GM12878 (cell line): ENCODE measurements at regions not wholly inside any gene's neighbourhood (a gene's known extent, or its start where the extent isn't known, plus 50 kb on each side); places are given as distances from the start of the nearest gene placed in this dataset.

Experiments
- ATAC-seq: fragments of 200-7000 bp; cut with Tn5 transposase; 3 replicates; pipeline ENCODE4 v1.9.1; 2020; ENCODE audit warnings: mild to moderate bottlenecking, moderate library complexity
- BruUV-seq: library from RNA; stranded (reverse); fragments of 400-500 nt; replicated peaks from 2 replicates; lab custom pipeline; 2021; lab: Mats Ljungman, UMichigan
- CTCF ChIA-PET: fragments of 300-600 bp; sonication (Branson Sonifier 250); formaldehyde crosslinking; extraction: SDS; loops from one replicate; lab custom pipeline; 2021; ENCODE audit warnings: inconsistent platforms; lab: Yijun Ruan, JAX
- POLR2A ChIA-PET: fragments of 350-600 bp; formaldehyde crosslinking; extraction: SDS; loops from one replicate; lab custom pipeline; 2021; ENCODE audit warnings: inconsistent platforms; lab: Charles Lee
- RAD21 ChIA-PET: fragments of 300-600 bp; sonication (Branson Sonifier 250); formaldehyde crosslinking; loops from one replicate; lab custom pipeline; 2023; ENCODE audit warnings: antibody characterized with exemption; ENCODE audit not compliant: unreplicated experiment; lab: Charles Lee
- SMC1A ChIA-PET: fragments of 300-600 bp; sonication (Branson Sonifier 250); formaldehyde crosslinking; loops from one replicate; lab custom pipeline; 2023; ENCODE audit not compliant: unreplicated experiment, uncharacterized antibody; lab: Charles Lee
- DNase-seq: peaks from one replicate; pipeline ENCODE4 v3.0.0-alpha.2; 2011; ENCODE audit warnings: low read depth, low spot score
- FAIRE-seq: peaks from 3 replicates; lab custom pipeline; 2011; peaks lifted over from hg19 to GRCh38; lab: Jason Lieb, UNC
- H2AFZ ChIP-seq: 2 replicates; pipeline ENCODE4 v1.6.0; 2011; ENCODE audit warnings: low read depth, low read length, control low read depth; ENCODE audit not compliant: control insufficient read depth
- H3K27ac ChIP-seq: 2 replicates; pipeline ENCODE4 v1.5.1; 2011; ENCODE audit warnings: control low read depth; ENCODE audit not compliant: control insufficient read depth, insufficient read depth
- H3K27me3 ChIP-seq, 2 experiments: replicated peaks in 1 of 2; 2 replicates each; pipeline versions ENCODE4 v1.6.0 to v1.6.1; 2011; ENCODE audit warnings: low read length in 1 of 2; ENCODE audit not compliant: control insufficient read depth in 2 of 2, insufficient read depth in 2 of 2
- H3K36me3 ChIP-seq, 2 experiments: 2 replicates each; pipeline ENCODE4 v1.5.1; 2011; ENCODE audit warnings: low read length in 1 of 2; ENCODE audit not compliant: control insufficient read depth in 2 of 2, insufficient read depth in 2 of 2
- H3K4me1 ChIP-seq: 2 replicates; pipeline ENCODE4 v1.6.1; 2011; ENCODE audit warnings: mild to moderate bottlenecking, low read length, moderate library complexity, mixed read lengths; ENCODE audit not compliant: control insufficient read depth, insufficient read depth
- H3K4me2 ChIP-seq: 2 replicates; pipeline ENCODE4 v1.6.0; 2011; ENCODE audit warnings: control low read depth; ENCODE audit not compliant: control insufficient read depth, insufficient read depth
- H3K4me3 ChIP-seq: fragments of 200-600 bp; sonication (generic); 2 replicates; pipeline ENCODE4 v1.5.1; 2016
- H3K79me2 ChIP-seq: 2 replicates; pipeline ENCODE4 v1.6.0; 2011; ENCODE audit warnings: low read length; ENCODE audit not compliant: control insufficient read depth, insufficient read depth
- H3K9ac ChIP-seq: 2 replicates; pipeline ENCODE4 v1.8.0; 2011; ENCODE audit warnings: low read length, control low read depth, mixed read lengths; ENCODE audit not compliant: control insufficient read depth, insufficient read depth
- H3K9me3 ChIP-seq: replicated peaks from 3 replicates; pipeline ENCODE4 v1.5.1; 2011; ENCODE audit warnings: mild to moderate bottlenecking, low read length; ENCODE audit not compliant: control insufficient read depth, insufficient read depth
- H4K20me1 ChIP-seq: 2 replicates; pipeline ENCODE4 v1.6.0; 2011; ENCODE audit not compliant: control insufficient read depth, insufficient read depth
- HDAC6 ChIP-seq: fragments of 200-600 bp; sonication (generic); IDR thresholded peaks from one replicate; pipeline ENCODE4 v1.8.0; 2017; ENCODE audit warnings: antibody characterized with exemption; ENCODE audit not compliant: unreplicated experiment
- IKZF1 ChIP-seq: fragments of 450-650 bp; conservative IDR thresholded peaks from 2 replicates; pipeline ENCODE4 v1.6.1; 2017; ENCODE audit warnings: antibody characterized with exemption, mild to moderate bottlenecking
- NRF1 ChIP-seq: conservative IDR thresholded peaks from 2 replicates; pipeline ENCODE4 v1.6.1; 2011; ENCODE audit warnings: mild to moderate bottlenecking, low read depth, low read length, improper control_type of control experiment
- SIN3A ChIP-seq: IDR thresholded peaks from 2 replicates; pipeline ENCODE4 v1.6.1; 2012; ENCODE audit warnings: low read depth, low read length, improper control_type of control experiment
- SREBF1 ChIP-seq: IDR thresholded peaks from 2 replicates; pipeline ENCODE4 v1.6.1; 2012; ENCODE audit warnings: mild to moderate bottlenecking, low read length
- TBL1XR1 ChIP-seq: IDR thresholded peaks from 2 replicates; pipeline ENCODE4 v1.6.1; 2012; ENCODE audit warnings: low read depth, low read length, improper control_type of control experiment
- ZSCAN29 ChIP-seq: fragments of 450-650 bp; IDR thresholded peaks from 2 replicates; pipeline ENCODE4 v1.6.1; 2017; ENCODE audit warnings: mild to moderate bottlenecking, moderate library complexity
- WGBS: methylation state at CpG from one replicate; pipeline ENCODE4 v1.1.6; 2016; ENCODE audit warnings: low lambda C conversion rate; ENCODE audit not compliant: insufficient replicate concordance, insufficient coverage; ENCODE audit errors: missing lambda C conversion rate; 5-methylcytosine and 5-hydroxymethylcytosine counted together
- in situ Hi-C: fragments of 300-500 bp; cut with MboI; formaldehyde crosslinking; loops from 9 replicates; pipeline ENCODE4 v1.14.3; 2018; ENCODE audit warnings: mixed read lengths
- intact Hi-C: fragments of 100-400 bp; cut with micrococcal nuclease; formaldehyde crosslinking; loops from one replicate; pipeline ENCODE4 v1.14.2; 2022; ENCODE audit not compliant: unreplicated experiment
- TF ChIP-seq, protein P1 (sequence below): IDR thresholded peaks from 2 replicates; pipeline ENCODE4 v1.6.1; 2011; ENCODE audit warnings: low read depth, low read length, improper control_type of control experiment, borderline replicate concordance
- TF ChIP-seq, protein P2 (sequence below): fragments of 450-650 bp; IDR thresholded peaks from 2 replicates; pipeline ENCODE4 v1.6.1; 2017; ENCODE audit warnings: mild to moderate bottlenecking, low read depth, inconsistent platforms; ENCODE audit not compliant: poor library complexity, severe bottlenecking
- TF ChIP-seq, protein P3 (sequence below): IDR thresholded peaks from 2 replicates; pipeline ENCODE4 v1.6.1; 2012; ENCODE audit warnings: improper control_type of control experiment, low read depth, low read length; ENCODE audit not compliant: insufficient replicate concordance
- TF ChIP-seq, protein P4 (sequence below): fragments of 450-650 bp; formaldehyde crosslinking; IDR thresholded peaks from 2 replicates; pipeline ENCODE4 v1.4.0; 2022; ENCODE audit warnings: mild to moderate bottlenecking, moderate library complexity

DNA sequence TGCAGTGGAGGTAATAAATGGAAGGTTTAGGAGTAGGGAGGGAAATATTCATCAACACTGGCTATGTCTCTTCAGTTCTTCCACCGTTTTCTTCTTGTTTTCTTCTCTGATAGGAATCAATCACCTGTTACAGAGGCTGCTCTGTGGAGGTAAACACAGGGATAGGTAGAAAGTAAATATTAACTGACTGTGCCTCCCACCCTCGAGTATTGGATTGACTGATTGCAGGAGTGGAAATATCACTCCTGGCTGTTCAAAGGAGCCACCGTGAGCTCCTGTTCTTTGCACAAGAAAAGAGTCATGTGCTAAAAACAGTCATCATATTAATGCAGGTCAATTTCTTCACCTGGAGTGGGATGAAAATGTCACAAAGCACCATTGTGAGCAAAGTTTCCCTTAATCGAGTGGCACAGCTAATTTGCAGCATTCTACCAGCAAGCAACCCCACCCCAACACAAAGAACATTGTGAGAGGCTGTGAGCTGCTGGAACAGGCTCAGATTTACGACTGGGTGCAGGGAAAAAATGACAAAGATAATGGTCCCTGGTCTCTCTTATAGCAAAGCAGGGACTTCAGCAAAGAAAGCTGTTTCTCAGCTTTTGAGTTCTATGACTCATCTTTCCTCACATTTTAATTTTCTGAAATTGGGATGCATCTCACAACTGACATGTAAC lies 113.7 kb upstream of the TSPAN5 start (continued):
- TF ChIP-seq, protein P1, sequence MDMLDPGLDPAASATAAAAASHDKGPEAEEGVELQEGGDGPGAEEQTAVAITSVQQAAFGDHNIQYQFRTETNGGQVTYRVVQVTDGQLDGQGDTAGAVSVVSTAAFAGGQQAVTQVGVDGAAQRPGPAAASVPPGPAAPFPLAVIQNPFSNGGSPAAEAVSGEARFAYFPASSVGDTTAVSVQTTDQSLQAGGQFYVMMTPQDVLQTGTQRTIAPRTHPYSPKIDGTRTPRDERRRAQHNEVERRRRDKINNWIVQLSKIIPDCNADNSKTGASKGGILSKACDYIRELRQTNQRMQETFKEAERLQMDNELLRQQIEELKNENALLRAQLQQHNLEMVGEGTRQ = no peak
- TF ChIP-seq, protein P2, sequence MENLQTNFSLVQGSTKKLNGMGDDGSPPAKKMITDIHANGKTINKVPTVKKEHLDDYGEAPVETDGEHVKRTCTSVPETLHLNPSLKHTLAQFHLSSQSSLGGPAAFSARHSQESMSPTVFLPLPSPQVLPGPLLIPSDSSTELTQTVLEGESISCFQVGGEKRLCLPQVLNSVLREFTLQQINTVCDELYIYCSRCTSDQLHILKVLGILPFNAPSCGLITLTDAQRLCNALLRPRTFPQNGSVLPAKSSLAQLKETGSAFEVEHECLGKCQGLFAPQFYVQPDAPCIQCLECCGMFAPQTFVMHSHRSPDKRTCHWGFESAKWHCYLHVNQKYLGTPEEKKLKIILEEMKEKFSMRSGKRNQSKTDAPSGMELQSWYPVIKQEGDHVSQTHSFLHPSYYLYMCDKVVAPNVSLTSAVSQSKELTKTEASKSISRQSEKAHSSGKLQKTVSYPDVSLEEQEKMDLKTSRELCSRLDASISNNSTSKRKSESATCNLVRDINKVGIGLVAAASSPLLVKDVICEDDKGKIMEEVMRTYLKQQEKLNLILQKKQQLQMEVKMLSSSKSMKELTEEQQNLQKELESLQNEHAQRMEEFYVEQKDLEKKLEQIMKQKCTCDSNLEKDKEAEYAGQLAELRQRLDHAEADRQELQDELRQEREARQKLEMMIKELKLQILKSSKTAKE = no peak
- TF ChIP-seq SREBF1 = no peak

DNA sequence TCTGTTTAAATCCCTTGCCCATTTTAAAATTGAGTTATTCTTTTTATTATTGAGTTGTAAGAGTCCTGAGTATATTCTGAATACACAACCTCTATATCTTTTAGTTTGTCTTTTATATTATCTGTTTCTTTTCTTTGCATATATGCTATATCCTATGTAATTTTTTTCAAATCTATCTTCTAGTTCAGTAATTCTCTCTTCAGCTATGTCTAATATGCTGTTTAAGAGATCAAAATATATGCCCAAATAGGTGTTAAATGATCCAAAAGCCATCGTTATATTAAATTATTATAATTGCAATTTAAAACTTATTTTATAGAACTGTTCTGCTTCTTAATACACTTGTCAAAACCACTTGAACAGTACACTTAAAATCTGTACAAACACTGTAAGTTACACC lies 107.4 kb upstream of the TSPAN5 start:
- no peak for FAIRE-seq
- in situ Hi-C loops = no loop called here
- WGBS = 0% methylated on average over 1 of the region's 1 CpG
- TF ChIP-seq ZSCAN29 (no peak), TBL1XR1 (no peak), NRF1 (no peak), SIN3A (no peak), IKZF1 (no peak), HDAC6 (no peak)
- TF ChIP-seq, protein P3, sequence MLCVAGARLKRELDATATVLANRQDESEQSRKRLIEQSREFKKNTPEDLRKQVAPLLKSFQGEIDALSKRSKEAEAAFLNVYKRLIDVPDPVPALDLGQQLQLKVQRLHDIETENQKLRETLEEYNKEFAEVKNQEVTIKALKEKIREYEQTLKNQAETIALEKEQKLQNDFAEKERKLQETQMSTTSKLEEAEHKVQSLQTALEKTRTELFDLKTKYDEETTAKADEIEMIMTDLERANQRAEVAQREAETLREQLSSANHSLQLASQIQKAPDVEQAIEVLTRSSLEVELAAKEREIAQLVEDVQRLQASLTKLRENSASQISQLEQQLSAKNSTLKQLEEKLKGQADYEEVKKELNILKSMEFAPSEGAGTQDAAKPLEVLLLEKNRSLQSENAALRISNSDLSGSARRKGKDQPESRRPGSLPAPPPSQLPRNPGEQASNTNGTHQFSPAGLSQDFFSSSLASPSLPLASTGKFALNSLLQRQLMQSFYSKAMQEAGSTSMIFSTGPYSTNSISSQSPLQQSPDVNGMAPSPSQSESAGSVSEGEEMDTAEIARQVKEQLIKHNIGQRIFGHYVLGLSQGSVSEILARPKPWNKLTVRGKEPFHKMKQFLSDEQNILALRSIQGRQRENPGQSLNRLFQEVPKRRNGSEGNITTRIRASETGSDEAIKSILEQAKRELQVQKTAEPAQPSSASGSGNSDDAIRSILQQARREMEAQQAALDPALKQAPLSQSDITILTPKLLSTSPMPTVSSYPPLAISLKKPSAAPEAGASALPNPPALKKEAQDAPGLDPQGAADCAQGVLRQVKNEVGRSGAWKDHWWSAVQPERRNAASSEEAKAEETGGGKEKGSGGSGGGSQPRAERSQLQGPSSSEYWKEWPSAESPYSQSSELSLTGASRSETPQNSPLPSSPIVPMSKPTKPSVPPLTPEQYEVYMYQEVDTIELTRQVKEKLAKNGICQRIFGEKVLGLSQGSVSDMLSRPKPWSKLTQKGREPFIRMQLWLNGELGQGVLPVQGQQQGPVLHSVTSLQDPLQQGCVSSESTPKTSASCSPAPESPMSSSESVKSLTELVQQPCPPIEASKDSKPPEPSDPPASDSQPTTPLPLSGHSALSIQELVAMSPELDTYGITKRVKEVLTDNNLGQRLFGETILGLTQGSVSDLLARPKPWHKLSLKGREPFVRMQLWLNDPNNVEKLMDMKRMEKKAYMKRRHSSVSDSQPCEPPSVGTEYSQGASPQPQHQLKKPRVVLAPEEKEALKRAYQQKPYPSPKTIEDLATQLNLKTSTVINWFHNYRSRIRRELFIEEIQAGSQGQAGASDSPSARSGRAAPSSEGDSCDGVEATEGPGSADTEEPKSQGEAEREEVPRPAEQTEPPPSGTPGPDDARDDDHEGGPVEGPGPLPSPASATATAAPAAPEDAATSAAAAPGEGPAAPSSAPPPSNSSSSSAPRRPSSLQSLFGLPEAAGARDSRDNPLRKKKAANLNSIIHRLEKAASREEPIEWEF = no peak
- TF ChIP-seq, protein P4, sequence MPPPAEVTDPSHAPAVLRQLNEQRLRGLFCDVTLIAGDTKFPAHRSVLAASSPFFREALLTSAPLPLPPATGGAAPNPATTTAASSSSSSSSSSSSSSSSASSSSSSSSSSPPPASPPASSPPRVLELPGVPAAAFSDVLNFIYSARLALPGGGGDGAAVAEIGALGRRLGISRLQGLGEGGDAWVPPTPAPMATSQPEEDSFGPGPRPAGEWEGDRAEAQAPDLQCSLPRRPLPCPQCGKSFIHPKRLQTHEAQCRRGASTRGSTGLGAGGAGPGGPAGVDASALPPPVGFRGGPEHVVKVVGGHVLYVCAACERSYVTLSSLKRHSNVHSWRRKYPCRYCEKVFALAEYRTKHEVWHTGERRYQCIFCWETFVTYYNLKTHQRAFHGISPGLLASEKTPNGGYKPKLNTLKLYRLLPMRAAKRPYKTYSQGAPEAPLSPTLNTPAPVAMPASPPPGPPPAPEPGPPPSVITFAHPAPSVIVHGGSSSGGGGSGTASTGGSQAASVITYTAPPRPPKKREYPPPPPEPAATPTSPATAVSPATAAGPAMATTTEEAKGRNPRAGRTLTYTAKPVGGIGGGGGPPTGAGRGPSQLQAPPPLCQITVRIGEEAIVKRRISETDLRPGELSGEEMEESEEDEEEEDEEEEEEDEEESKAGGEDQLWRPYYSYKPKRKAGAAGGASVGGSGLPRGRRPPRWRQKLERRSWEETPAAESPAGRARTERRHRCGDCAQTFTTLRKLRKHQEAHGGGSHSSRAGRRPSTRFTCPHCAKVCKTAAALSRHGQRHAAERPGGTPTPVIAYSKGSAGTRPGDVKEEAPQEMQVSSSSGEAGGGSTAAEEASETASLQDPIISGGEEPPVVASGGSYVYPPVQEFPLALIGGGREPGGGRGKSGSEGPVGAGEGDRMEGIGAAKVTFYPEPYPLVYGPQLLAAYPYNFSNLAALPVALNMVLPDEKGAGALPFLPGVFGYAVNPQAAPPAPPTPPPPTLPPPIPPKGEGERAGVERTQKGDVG (CRISPR knock-in tag) = no peak

More for the DNA sequence above, 107.4 kb upstream of the TSPAN5 start:
- ChIA-PET SMC1A (no interaction called here), RAD21 (no interaction called here), CTCF (no interaction called here), POLR2A (no interaction called here)
- H3K4me1 ChIP-seq = no peaks in the 10 kb centered on the region
- H3K9me3 ChIP-seq = no peaks in the 10 kb centered on the region; the same call in 1 of the 3 replicates
- no peaks in the 10 kb centered on the region for H4K20me1 ChIP-seq
- H3K27me3 ChIP-seq = no peaks in the 10 kb centered on the region
- no peak overlapping the region for H2AFZ ChIP-seq
- intact Hi-C loops = no loop called here
- no peaks in the 10 kb centered on the region for H3K79me2 ChIP-seq
- no TSS peak for BruUV-seq
- ATAC-seq (no peak), DNase-seq (no peak)
- H3K27ac ChIP-seq = no peak overlapping the region
- H3K4me3 ChIP-seq = no peak overlapping the region
- no peaks in the 10 kb centered on the region for H3K36me3 ChIP-seq
- H3K4me2 ChIP-seq = no peak overlapping the region
- H3K9ac ChIP-seq = no peak overlapping the region
